Osteoblast (primary cell): ENCODE measurements at regions not wholly inside any gene's neighbourhood (a gene's known extent, or its start where the extent isn't known, plus 50 kb on each side); places are given as distances from the start of the nearest gene placed in this dataset.

Source experiments
- DNase-seq: peaks from one replicate; pipeline ENCODE4 v3.0.0; 2011; ENCODE audit warnings: low spot score, mixed read lengths; ENCODE audit not compliant: insufficient read length; ENCODE audit errors: missing footprints
- H2AFZ ChIP-seq: 2 replicates; pipeline ENCODE4 v1.6.0; 2011; ENCODE audit warnings: mild to moderate bottlenecking, low read length
- H3K27ac ChIP-seq: 2 replicates; pipeline ENCODE4 v1.5.1; 2011; ENCODE audit warnings: mild to moderate bottlenecking, low read depth, low read length, moderate library complexity
- H3K27me3 ChIP-seq: 2 replicates; pipeline ENCODE4 v1.6.0; 2012; ENCODE audit warnings: mild to moderate bottlenecking, control low read depth, inconsistent platforms, low read length, moderate library complexity; ENCODE audit not compliant: insufficient read depth
- H3K36me3 ChIP-seq: 2 replicates; pipeline ENCODE4 v1.5.1; 2011; ENCODE audit warnings: mild to moderate bottlenecking, low read length, control low read depth, moderate library complexity; ENCODE audit not compliant: insufficient read depth
- H3K4me1 ChIP-seq: 2 replicates; pipeline ENCODE4 v1.5.1; 2011; ENCODE audit warnings: mild to moderate bottlenecking, low read length, control low read depth, moderate library complexity; ENCODE audit not compliant: insufficient read depth
- H3K4me2 ChIP-seq: 2 replicates; pipeline ENCODE4 v1.6.0; 2011; ENCODE audit warnings: mild to moderate bottlenecking, low read length; ENCODE audit not compliant: insufficient read depth
- H3K4me3 ChIP-seq: fragments of 200-600 bp; sonication (generic); 3 replicates; pipeline ENCODE4 v1.5.1; 2012; ENCODE audit warnings: mild to moderate bottlenecking, low read length, inconsistent platforms; ENCODE audit not compliant: insufficient read depth
- H3K79me2 ChIP-seq: 2 replicates; pipeline ENCODE4 v1.6.0; 2012; ENCODE audit warnings: mild to moderate bottlenecking, low read length, control low read depth, inconsistent platforms; ENCODE audit not compliant: insufficient read depth
- H3K9me3 ChIP-seq: 2 replicates; pipeline ENCODE4 v1.5.1; 2011; ENCODE audit warnings: low read depth, low read length, control low read depth
- H4K20me1 ChIP-seq: 2 replicates; pipeline ENCODE4 v1.6.0; 2012; ENCODE audit warnings: mild to moderate bottlenecking, low read length, control low read depth; ENCODE audit not compliant: insufficient read depth
- CTCF ChIP-seq: IDR thresholded peaks from 2 replicates; pipeline ENCODE4 v1.5.1; 2011; ENCODE audit warnings: mild to moderate bottlenecking, low read depth, low read length, moderate library complexity; ENCODE audit errors: extremely low read depth

GRCh38 chr9:21690561-21690960 lies 111.9 kb upstream of the MTAP start:
- Histone ChIP-seq H3K36me3 (no peaks in the 10 kb centered on the region), H2AFZ (no peak overlapping the region), H3K79me2 (no peaks in the 10 kb centered on the region), H3K4me3 (no peak overlapping the region), H3K27me3 (no peaks in the 10 kb centered on the region), H3K27ac (peak overlapping the region; percentile 95), H3K4me1 (peaks cover 49% of the 10 kb centered on the region), H4K20me1 (no peaks in the 10 kb centered on the region), H3K4me2 (no peak overlapping the region), H3K9me3 (no peaks in the 10 kb centered on the region)
- no peak for DNase-seq
- no peak for TF ChIP-seq CTCF

- Histone ChIP-seq H2AFZ (no peak overlapping the region), H4K20me1 (no peaks in the 10 kb centered on the region), H3K9me3 (no peaks in the 10 kb centered on the region), H3K27ac (no peak overlapping the region), H3K79me2 (no peaks in the 10 kb centered on the region), H3K27me3 (no peaks in the 10 kb centered on the region), H3K4me3 (no peak overlapping the region), H3K36me3 (no peaks in the 10 kb centered on the region), H3K4me1 (peaks cover 31% of the 10 kb centered on the region), H3K4me2 (no peak overlapping the region)
- no peak for DNase-seq
- TF ChIP-seq CTCF = no peak
Measured at GRCh38 chr9:21692390-21692789, 110.0 kb upstream of the MTAP start.

- no peak for DNase-seq
- H3K4me1 ChIP-seq = peaks cover 13% of the 10 kb centered on the region
- no peaks in the 10 kb centered on the region for H3K79me2 ChIP-seq
- no peaks in the 10 kb centered on the region for H4K20me1 ChIP-seq
- H3K36me3 ChIP-seq = no peaks in the 10 kb centered on the region
- no peak overlapping the region for H3K4me2 ChIP-seq
- no peak overlapping the region for H3K27ac ChIP-seq
- H3K27me3 ChIP-seq = no peaks in the 10 kb centered on the region
- H3K9me3 ChIP-seq = no peaks in the 10 kb centered on the region
- H3K4me3 ChIP-seq = no peak overlapping the region
- no peak overlapping the region for H2AFZ ChIP-seq
- no peak for TF ChIP-seq CTCF
Measured at GRCh38 chr9:21694424-21694823, 108.0 kb upstream of the MTAP start.

GRCh38 chr9:21695443-21695842 lies 107.0 kb upstream of the MTAP start:
- H3K27me3 ChIP-seq = no peaks in the 10 kb centered on the region
- H3K4me3 ChIP-seq = no peak overlapping the region
- H3K4me2 ChIP-seq = no peak overlapping the region
- no peak overlapping the region for H2AFZ ChIP-seq
- DNase-seq = no peak
- no peak overlapping the region for H3K27ac ChIP-seq
- H4K20me1 ChIP-seq = no peaks in the 10 kb centered on the region
- peaks cover 4% of the 10 kb centered on the region for H3K4me1 ChIP-seq
- H3K79me2 ChIP-seq = no peaks in the 10 kb centered on the region
- TF ChIP-seq CTCF = no peak
- no peaks in the 10 kb centered on the region for H3K36me3 ChIP-seq
- H3K9me3 ChIP-seq = no peaks in the 10 kb centered on the region
